PFSK-1 (cell line): ENCODE measurements at regions not wholly inside any gene's neighbourhood (a gene's known extent, or its start where the extent isn't known, plus 50 kb on each side); places are given as distances from the start of the nearest gene placed in this dataset.

Source experiments
- FOXP2 ChIP-seq: optimal IDR thresholded peaks from 2 replicates; pipeline ENCODE3; 2011; ENCODE audit warnings: borderline replicate concordance, control low read depth, inconsistent platforms; ENCODE audit not compliant: insufficient read depth; ENCODE audit errors: extremely low read length, extremely low read depth
- POLR2AphosphoS5 ChIP-seq: IDR thresholded peaks from 2 replicates; pipeline ENCODE4 v1.6.1; 2012; ENCODE audit warnings: low read depth, mild to moderate bottlenecking, control low read depth, low read length, moderate library complexity
- SIN3A ChIP-seq: IDR thresholded peaks from 2 replicates; pipeline ENCODE4 v1.6.1; 2012; ENCODE audit warnings: mild to moderate bottlenecking, low read length, moderate library complexity, borderline replicate concordance; ENCODE audit not compliant: insufficient read depth
- TAF1 ChIP-seq: IDR thresholded peaks from 2 replicates; pipeline ENCODE4 v1.6.1; 2012; ENCODE audit warnings: low read length, control low read depth, borderline replicate concordance; ENCODE audit not compliant: insufficient read depth
- TF ChIP-seq, protein P1 (sequence below), 2 experiments: IDR thresholded peaks; 2 replicates each; pipeline versions ENCODE4 v1.6.1 to v1.8.0; 2011 to 2012; ENCODE audit warnings: low read depth in 2 of 2, low read length in 2 of 2, control low read depth in 1 of 2, inconsistent platforms in 1 of 2, mild to moderate bottlenecking in 1 of 2, moderate library complexity in 1 of 2; ENCODE audit not compliant: insufficient read depth in 1 of 2

DNA sequence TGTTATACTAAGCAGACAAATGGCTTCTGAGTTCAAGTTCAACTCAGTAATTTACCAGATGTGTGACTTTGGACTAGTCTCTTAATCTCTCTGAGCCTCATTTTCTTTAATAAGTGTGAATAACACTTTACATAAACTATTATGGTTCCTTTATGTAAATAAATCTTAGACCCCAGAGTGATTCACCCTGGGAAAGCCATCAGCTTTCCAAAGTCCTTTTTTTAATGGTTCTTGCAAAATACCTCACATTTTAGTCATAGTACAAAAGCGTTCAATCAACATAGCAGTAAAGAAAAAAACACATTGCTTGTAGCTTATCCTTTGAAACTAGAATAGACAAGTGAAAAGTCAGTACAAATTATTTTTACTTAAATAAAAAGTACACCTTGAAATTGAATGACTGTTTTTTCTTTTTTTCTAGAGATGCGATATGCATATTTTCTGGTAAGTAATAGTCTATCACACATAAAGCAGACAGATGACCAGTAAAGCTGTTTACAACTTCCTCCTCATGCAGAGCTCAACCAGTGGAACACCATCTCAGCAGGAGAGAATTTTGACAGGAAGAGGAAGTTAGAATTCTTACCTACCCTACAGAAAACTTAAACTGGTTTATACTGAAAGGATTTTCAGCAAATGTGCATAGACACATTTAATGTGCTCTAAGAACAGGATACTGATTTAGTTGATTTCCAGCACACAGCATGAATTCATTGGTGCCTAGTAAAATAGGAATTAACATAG is 123.0 kb upstream of the AGBL1 start:
- no peak for TF ChIP-seq TAF1
- no peak for TF ChIP-seq SIN3A
- no peak for TF ChIP-seq POLR2AphosphoS5
- no peak for TF ChIP-seq FOXP2
- TF ChIP-seq, protein P1, sequence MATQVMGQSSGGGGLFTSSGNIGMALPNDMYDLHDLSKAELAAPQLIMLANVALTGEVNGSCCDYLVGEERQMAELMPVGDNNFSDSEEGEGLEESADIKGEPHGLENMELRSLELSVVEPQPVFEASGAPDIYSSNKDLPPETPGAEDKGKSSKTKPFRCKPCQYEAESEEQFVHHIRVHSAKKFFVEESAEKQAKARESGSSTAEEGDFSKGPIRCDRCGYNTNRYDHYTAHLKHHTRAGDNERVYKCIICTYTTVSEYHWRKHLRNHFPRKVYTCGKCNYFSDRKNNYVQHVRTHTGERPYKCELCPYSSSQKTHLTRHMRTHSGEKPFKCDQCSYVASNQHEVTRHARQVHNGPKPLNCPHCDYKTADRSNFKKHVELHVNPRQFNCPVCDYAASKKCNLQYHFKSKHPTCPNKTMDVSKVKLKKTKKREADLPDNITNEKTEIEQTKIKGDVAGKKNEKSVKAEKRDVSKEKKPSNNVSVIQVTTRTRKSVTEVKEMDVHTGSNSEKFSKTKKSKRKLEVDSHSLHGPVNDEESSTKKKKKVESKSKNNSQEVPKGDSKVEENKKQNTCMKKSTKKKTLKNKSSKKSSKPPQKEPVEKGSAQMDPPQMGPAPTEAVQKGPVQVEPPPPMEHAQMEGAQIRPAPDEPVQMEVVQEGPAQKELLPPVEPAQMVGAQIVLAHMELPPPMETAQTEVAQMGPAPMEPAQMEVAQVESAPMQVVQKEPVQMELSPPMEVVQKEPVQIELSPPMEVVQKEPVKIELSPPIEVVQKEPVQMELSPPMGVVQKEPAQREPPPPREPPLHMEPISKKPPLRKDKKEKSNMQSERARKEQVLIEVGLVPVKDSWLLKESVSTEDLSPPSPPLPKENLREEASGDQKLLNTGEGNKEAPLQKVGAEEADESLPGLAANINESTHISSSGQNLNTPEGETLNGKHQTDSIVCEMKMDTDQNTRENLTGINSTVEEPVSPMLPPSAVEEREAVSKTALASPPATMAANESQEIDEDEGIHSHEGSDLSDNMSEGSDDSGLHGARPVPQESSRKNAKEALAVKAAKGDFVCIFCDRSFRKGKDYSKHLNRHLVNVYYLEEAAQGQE (IDR thresholded peaks at IDR 0.05; ENCODE audit: insufficient read depth in 1 of 2, low read depth in 2 of 2, low read length in 2 of 2), result no peak
